Suprapubic skin (tissue), 4 donors: ENCODE measurements at regions not wholly inside any gene's neighbourhood (a gene's known extent, or its start where the extent isn't known, plus 50 kb on each side); places are given as distances from the start of the nearest gene placed in this dataset.

Experiments
- DNase-seq, 2 donors: peaks; one replicate each; pipeline ENCODE4 v3.0.0-alpha.2; 2019; ENCODE audit warnings: low spot score in 2 of 2
- H3K27ac ChIP-seq: fragments of 200-600 bp; sonication (generic); one replicate; pipeline ENCODE4 v1.5.1; 2019
- H3K27me3 ChIP-seq: fragments of 200-600 bp; sonication (generic); one replicate; pipeline ENCODE4 v1.5.1; 2019
- H3K36me3 ChIP-seq: fragments of 200-600 bp; sonication (generic); one replicate; pipeline ENCODE4 v1.5.1; 2019
- H3K4me1 ChIP-seq: fragments of 200-600 bp; sonication (generic); one replicate; pipeline ENCODE4 v1.5.1; 2019
- H3K4me3 ChIP-seq: fragments of 200-600 bp; sonication (generic); one replicate; pipeline ENCODE4 v1.5.1; 2019; ENCODE audit warnings: mild to moderate bottlenecking
- H3K9me3 ChIP-seq: fragments of 200-600 bp; sonication (generic); one replicate; pipeline ENCODE4 v1.5.1; 2019
- CTCF ChIP-seq, 2 donors: fragments of 200-600 bp in 1 of 2; fragments of 450-650 bp in 1 of 2; sonication (generic) in 1 of 2; IDR thresholded peaks; one replicate each; pipeline ENCODE4 v1.5.1; 2016 to 2019; ENCODE audit warnings: antibody characterized with exemption in 2 of 2, mild to moderate bottlenecking in 1 of 2, moderate library complexity in 1 of 2
- EP300 ChIP-seq: sonication (generic); formaldehyde crosslinking; IDR thresholded peaks from one replicate; pipeline ENCODE4 v1.6.1; 2017; ENCODE audit warnings: antibody characterized with exemption
- POLR2A ChIP-seq, 2 donors: fragments of 450-650 bp; IDR thresholded peaks; one replicate each; pipeline ENCODE4 v1.6.1; 2017; ENCODE audit warnings: antibody characterized with exemption in 2 of 2, mild to moderate bottlenecking in 2 of 2, moderate library complexity in 2 of 2
- POLR2AphosphoS5 ChIP-seq, 3 donors: sonication (generic); formaldehyde crosslinking; IDR thresholded peaks; one replicate each; pipeline ENCODE4 v1.6.1; 2017; ENCODE audit warnings: antibody characterized with exemption in 3 of 3
- WGBS: methylation state at CpG from one replicate; pipeline ENCODE4 v1.1.5; 2018; 5-methylcytosine and 5-hydroxymethylcytosine counted together

- no peak for DNase-seq
- Histone ChIP-seq H3K4me1 (no peaks in the 10 kb centered on the region), H3K4me3 (no peak overlapping the region), H3K27me3 (no peaks in the 10 kb centered on the region), H3K36me3 (no peaks in the 10 kb centered on the region), H3K9me3 (no peaks in the 10 kb centered on the region), H3K27ac (no peak overlapping the region)
- TF ChIP-seq POLR2A (IDR thresholded peaks at IDR 0.05) (no peak), CTCF (IDR thresholded peaks at IDR 0.05) (no peak), EP300 (no peak), POLR2AphosphoS5 (IDR thresholded peaks at IDR 0.05) (no peak)
- WGBS, result 27% methylated on average over 3 of the region's 3 CpGs
These were observed 438.1 kb upstream of the DSEL start for GRCh38 chr18:67954594-67954993.

GRCh38 chr18:67951137-67951536 lies 434.6 kb upstream of the DSEL start:
- H3K4me1 ChIP-seq, result no peaks in the 10 kb centered on the region
- no peak for TF ChIP-seq EP300
- H3K27ac ChIP-seq, result no peak overlapping the region
- H3K4me3 ChIP-seq, result no peak overlapping the region
- no peaks in the 10 kb centered on the region for H3K9me3 ChIP-seq
- no peaks in the 10 kb centered on the region for H3K27me3 ChIP-seq
- no peak for DNase-seq
- no peaks in the 10 kb centered on the region for H3K36me3 ChIP-seq
- 66% methylated on average over 7 of the region's 7 CpGs for WGBS

GRCh38 chr18:67938660-67939059 lies 422.1 kb upstream of the DSEL start:
- H3K36me3 ChIP-seq, result no peaks in the 10 kb centered on the region
- TF ChIP-seq EP300 (no peak), CTCF (IDR thresholded peaks at IDR 0.05) (no peak), POLR2AphosphoS5 (IDR thresholded peaks at IDR 0.05) (no peak), POLR2A (IDR thresholded peaks at IDR 0.05) (no peak)
- no peak overlapping the region for H3K27ac ChIP-seq
- 53% methylated on average over 3 of the region's 3 CpGs for WGBS
- H3K27me3 ChIP-seq, result no peaks in the 10 kb centered on the region
- H3K4me1 ChIP-seq, result no peaks in the 10 kb centered on the region
- no peak for DNase-seq
- no peak overlapping the region for H3K4me3 ChIP-seq
- no peaks in the 10 kb centered on the region for H3K9me3 ChIP-seq

GRCh38 chr18:67935638-67936037 lies 419.1 kb upstream of the DSEL start:
- TF ChIP-seq POLR2A (IDR thresholded peaks at IDR 0.05) (no peak), POLR2AphosphoS5 (IDR thresholded peaks at IDR 0.05) (no peak), CTCF (IDR thresholded peaks at IDR 0.05) (no peak), EP300 (no peak)

GRCh38 chr18:67933271-67933670 lies 416.8 kb upstream of the DSEL start:
- DNase-seq, result no peak
- no peaks in the 10 kb centered on the region for H3K4me1 ChIP-seq
- no peaks in the 10 kb centered on the region for H3K27me3 ChIP-seq
- no peak overlapping the region for H3K4me3 ChIP-seq
- H3K27ac ChIP-seq, result no peak overlapping the region
- no peaks in the 10 kb centered on the region for H3K9me3 ChIP-seq
- WGBS, result 78% methylated on average over 1 of the region's 1 CpG
- no peaks in the 10 kb centered on the region for H3K36me3 ChIP-seq
- TF ChIP-seq POLR2AphosphoS5 (IDR thresholded peaks at IDR 0.05) (no peak), CTCF (IDR thresholded peaks at IDR 0.05) (no peak), POLR2A (IDR thresholded peaks at IDR 0.05) (no peak), EP300 (no peak)

More at GRCh38 chr18:67935638-67936037, 419.1 kb upstream of the DSEL start:
- H3K4me3 ChIP-seq, result no peak overlapping the region
- no peaks in the 10 kb centered on the region for H3K9me3 ChIP-seq
- no peaks in the 10 kb centered on the region for H3K4me1 ChIP-seq
- no peaks in the 10 kb centered on the region for H3K27me3 ChIP-seq
- no peaks in the 10 kb centered on the region for H3K36me3 ChIP-seq
- WGBS, result 93% methylated on average over 3 of the region's 3 CpGs
- no peak for DNase-seq
- no peak overlapping the region for H3K27ac ChIP-seq

GRCh38 chr18:67932271-67932670 lies 415.8 kb upstream of the DSEL start:
- no peak for DNase-seq
- no peaks in the 10 kb centered on the region for H3K27me3 ChIP-seq
- H3K27ac ChIP-seq, result no peak overlapping the region
- H3K4me3 ChIP-seq, result no peak overlapping the region
- TF ChIP-seq CTCF (IDR thresholded peaks at IDR 0.05) (no peak), POLR2A (IDR thresholded peaks at IDR 0.05) (no peak), EP300 (no peak), POLR2AphosphoS5 (IDR thresholded peaks at IDR 0.05) (no peak)
- WGBS, result 22% methylated on average over 2 of the region's 2 CpGs
- no peaks in the 10 kb centered on the region for H3K36me3 ChIP-seq
- no peaks in the 10 kb centered on the region for H3K4me1 ChIP-seq
- no peaks in the 10 kb centered on the region for H3K9me3 ChIP-seq
